Stimulated activated CD4-positive, alpha-beta T cell treated with anti-CD3 and anti-CD28 coated beads, TNF-alpha, amount 100 ng/mL, for 4 hours (primary cell): ENCODE measurements at regions not wholly inside any gene's neighbourhood (a gene's known extent, or its start where the extent isn't known, plus 50 kb on each side); places are given as distances from the start of the nearest gene placed in this dataset.

ENCODE experiments used
- DNase-seq, 3 experiments: peaks; one replicate each; pipeline ENCODE4 v3.0.0-alpha.2; 2020; ENCODE audit warnings: low read depth in 3 of 3

- no peak for DNase-seq
Observed at GRCh38 chr10:64501807-64502206, 980.6 kb downstream of the REEP3 start.

GRCh38 chr10:64502936-64503335 is 981.7 kb downstream of the REEP3 start:
- DNase-seq, result no peak

DNA sequence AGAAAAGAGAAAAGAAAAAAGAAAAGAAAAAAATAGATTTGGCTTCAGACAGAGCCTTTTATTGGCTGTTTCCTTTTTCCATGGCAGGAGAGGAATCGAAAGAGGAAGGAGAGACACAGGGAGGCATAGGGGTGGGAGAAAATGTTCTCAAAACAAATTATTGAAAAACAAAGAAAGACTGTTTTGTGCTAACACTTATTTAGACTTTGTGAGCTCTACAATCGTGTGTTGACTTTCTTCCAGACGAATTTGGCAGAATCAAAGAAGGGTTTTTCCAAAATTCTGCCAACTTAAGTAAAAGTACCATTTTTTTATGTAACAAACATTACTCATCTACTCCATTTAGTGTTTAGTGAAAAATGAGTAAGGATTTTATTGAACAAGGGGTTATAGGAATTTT is 982.2 kb downstream of the REEP3 start:
- DNase-seq, result no peak

- no peak for DNase-seq
Observed at GRCh38 chr10:64505501-64505900, 984.3 kb downstream of the REEP3 start.

DNA sequence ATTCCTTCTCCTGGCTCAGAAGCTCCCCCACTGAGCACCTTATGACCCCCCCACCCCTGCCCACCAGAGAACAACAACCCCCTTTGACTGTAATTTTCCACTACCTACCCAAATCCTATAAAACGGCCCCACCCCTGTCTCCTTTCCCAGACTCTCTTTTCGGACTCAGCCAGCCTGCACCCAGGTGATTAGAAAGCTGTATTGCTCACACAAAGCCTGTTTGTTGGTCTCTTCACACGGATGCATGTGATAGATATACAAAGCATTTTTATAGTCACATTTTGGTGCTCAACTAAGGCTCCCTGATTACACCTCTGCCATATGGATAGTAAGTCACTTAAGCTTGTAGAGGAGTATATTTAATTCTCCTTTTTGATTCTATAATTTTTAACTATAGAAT is 985.8 kb downstream of the REEP3 start:
- DNase-seq, result no peak

DNA sequence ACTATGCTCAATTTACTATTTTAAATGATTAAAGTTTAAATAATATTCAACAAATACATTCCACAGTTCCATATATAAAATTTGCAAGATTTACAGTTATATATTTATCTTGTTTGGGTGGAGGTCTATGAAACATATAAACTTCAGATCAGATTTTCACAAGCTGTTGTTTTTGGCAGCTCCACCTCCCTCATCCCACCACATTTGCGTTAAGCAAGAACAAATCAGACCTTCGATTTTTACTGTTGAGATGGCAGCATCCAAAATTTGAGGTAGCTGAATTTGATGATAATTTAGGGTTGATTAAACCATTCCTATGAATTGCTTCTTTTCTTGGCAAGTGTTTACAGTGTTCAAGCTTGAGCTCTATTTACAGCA is 986.4 kb downstream of the REEP3 start:
- no peak for DNase-seq

DNA sequence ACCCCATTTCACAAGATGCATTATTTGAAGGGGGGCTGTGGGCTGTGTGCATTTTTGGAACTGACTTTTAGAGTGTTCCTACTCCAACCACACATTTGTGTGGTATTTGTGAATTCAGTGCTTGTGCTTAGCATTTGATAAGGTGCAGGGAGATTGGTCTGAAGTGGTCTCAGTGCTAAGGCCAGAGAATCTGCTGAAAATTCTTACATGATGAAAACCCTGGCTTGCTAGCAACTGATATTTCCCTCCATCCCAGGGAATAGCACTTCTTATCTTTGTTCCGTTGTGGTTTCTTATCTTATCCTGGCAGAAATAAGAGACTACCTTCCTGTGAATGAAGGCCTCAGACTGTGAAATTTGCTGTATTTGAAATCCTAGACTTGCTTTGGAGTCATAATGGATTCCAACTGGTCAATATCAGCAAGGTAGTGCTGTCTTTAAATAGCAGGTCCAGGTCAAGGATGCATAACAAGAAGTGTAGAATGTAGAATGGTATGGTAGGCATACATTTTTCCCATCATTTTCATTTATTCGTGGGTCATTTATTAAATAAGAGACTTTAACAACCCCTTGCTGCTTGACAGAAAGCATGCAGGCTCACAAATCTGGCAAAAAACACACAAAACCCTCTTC is 986.9 kb downstream of the REEP3 start:
- DNase-seq, result no peak

- DNase-seq, result no peak
Observed at GRCh38 chr10:64515970-64516699, 994.9 kb downstream of the REEP3 start.

DNA sequence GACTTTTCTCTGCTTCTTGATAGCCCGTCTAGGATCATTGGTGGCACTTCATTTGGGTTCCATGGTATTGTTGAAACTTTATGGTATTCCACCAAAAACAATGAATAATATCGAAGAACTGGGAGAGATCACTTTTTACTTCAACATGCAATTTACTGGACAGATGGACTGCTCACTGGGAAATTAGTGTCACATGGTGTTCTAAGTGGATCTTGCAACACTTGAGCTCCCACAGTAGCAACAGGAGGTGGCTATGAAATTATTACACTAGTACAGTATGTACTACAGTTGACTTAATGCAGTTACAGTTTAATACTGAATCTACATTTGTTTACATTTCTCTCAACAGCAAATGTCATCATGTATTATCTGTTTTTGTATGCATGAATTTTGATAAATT is 997.3 kb downstream of the REEP3 start:
- no peak for DNase-seq

GRCh38 chr10:64519427-64519826 is 998.2 kb downstream of the REEP3 start:
- DNase-seq, result no peak

GRCh38 chr10:64519831-64520230 is 998.6 kb downstream of the REEP3 start:
- DNase-seq, result no peak

- no peak for DNase-seq
Observed at GRCh38 chr10:64523065-64523759, 1002.0 kb downstream of the REEP3 start.

DNA sequence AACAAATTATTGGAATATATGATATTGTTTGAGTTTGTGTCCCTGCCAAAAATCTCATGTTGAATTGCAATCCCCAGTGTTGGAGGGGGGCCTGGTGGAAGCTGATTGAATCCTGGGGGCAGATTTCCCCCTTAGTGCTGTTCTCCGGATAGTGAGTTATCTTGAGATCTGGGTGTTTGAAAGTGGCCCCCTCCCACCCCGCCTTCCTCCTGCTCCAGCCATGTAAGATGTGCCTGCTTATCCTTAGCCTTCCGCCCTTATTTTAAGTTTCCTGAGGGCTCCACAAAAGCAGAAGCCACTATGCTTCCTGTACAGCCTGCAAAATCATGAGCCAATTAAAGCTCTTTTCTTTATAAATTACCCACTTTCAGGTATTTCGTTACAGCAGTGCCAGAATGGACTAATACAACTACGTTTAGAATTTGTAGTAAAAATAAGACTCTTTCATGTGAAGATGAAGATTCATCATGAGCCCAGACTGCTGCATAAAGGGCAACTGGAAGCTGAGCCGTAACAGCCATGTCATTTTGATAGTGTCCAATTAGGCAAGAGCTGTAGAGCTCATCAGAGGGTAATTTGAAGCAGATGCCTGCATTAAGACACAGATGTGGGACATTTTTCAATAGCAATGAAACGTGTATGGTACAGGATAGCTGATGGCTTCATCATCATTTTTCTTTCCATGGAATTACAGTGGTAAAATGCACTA is 1007.2 kb downstream of the REEP3 start:
- no peak for DNase-seq

DNA sequence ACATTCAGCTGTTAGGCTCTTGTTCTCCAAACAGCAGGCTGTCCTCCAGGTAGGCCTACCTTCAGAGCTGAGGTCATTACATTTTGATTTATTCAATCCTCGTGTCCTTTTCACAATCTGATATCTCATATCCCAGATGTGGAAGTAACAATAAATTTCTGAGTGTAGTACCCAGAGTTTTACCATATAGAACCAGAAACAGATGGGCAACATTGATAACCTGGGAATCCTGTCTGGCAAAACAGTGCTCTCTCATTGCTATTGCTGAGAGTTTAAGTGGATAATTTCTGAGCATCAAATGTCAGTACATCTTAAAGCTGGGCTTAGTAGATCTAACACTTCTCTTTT is 1007.8 kb downstream of the REEP3 start:
- no peak for DNase-seq

DNA sequence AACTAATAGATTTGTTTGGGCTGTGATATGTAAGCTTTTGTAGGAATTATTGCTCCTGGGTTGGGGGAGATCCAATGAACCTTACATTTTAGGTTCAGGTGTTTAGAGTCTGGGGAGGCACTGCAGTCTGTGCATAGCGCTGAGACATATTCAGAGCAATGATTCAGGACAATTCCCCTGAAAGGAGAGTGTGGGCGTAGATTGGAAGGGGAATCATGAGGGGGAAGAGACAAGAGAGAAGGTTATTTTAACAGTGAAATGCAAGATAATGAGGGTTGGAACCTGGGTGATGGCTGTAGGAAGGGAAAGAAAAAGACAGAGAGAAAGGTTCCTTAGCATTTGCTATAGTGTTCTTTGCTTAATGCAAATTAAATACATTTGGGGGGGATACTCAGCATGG is 1013.4 kb downstream of the REEP3 start:
- no peak for DNase-seq

DNA sequence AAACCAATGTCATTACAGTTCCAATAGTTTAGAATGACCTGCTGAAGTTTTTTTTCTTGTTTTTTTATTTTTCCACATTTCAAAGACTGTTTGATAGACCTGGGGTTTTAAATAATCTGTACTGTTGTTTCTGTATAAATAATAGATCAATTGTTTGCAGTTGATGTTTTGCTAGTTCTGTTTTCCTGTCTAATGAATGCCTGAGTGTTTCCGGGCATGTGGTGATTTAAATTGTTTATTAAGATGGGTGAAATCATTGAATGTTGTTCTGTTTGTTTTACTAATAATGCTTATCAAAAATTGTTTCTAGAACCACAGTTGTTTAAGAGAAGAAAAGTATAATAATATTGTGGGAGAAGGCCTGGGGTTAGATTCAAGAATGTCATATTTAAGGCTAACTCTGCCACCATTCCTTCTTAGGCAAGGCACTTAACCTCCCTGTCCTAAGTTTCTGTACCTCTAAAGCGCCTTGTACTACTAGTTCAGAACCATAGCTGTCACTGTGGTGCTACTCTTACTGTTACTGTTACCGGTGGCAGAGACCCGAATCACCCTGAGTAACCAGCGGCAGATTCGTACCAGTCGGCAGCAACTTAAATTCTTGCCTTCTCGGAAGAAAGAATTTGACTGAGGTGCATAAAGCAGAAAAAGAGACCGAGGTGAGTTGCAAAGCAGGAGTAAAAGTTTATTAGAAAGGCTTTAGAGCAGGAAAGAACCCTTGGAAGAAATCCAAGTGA is 1014.1 kb downstream of the REEP3 start:
- DNase-seq, result no peak

DNA sequence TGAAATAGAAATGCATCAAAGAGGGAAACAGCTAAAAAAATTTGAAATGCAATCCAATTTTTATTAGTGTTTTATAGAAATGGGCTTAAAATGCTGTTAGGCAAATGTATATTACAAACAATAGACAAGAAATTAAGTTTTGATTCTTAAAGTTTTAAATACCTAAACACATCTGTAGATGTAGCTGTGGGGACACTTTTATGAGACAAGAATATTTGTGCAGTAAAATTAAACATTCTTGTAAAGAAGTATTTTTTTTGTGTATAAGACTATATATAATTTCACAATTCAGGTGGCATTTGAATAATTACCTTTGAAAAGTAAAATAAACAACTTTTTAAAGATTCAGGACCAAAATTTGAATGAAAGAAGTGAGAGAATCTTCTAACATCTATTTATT is 1015.9 kb downstream of the REEP3 start:
- DNase-seq, result no peak

DNA sequence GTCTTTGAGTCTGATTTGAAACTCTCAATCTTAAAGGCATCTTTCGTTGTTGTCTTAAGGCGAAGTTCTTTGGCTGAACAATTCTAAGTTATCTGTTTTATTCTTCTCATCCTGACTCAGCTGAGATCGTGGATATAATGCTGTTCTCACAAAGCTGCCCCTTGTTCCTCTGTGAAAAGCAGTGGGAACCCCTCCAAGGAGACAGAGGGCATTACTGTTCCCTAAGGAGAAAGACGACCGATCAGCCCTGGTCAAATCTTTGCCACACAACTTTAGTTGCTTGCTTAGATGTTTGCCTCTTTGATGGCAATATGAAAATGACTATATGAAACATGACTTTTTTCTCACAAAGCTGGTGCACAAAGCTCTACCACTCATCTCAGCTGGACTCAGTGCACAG is 1016.7 kb downstream of the REEP3 start:
- no peak for DNase-seq

DNA sequence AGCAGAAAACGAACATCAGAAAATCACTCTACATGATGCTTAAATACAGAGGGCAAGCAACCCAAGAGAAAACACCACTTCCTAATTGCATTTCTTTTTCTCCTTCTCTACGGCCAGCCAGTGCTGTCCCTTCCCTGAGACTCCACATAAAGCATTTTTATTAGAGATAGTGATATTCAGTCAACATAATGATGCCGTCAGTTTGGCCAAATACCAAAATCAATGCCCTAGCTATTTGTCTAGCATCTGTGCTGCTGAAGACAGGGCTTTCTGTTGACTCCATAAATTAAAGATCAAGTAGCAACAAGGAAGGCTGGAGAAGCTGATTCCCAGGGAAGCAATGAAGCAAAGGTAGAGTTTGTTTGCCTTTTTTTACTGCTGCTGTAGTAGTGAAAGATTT is 1024.9 kb downstream of the REEP3 start:
- DNase-seq, result no peak

DNA sequence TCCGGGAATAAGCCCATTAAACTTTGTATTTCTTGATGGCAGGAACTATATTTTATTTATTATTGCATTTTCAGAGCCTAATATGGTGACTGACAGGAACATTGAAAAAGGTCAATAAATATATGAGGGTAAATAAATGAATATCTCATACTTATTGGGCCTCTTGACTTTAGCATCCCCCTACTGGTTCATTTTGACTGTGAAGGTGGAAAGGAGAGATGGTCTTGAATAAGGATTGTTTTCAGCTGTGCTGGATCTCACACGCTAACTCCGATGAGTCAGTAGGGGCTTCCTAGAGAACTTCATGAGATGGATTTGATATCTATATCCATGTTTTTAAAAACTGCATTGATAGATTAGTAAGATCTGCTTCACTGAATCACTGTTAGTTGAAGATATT is 1026.0 kb downstream of the REEP3 start:
- DNase-seq, result no peak

DNA sequence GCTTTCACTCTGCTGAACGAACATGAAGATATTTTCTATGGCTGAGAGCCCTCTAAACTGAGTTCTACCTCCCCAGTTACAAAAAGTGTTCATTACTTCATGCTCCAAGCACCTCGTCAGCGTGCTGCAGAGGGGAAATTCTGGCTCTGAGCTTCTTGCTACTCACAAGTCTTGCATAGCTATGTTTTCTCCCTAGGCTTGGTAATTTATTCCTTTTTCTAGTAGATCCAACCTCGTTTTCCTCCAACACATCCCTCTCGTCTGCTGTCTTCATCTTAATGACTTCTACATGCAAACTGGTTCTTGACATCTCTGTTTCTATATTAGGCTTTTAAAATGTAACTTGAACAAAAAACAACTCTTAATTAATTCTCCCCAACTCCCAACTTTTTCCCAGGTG is 1034.5 kb downstream of the REEP3 start:
- DNase-seq, result no peak
